KMS-11 (cell line): ENCODE measurements at regions not wholly inside any gene's neighbourhood (a gene's known extent, or its start where the extent isn't known, plus 50 kb on each side); places are given as distances from the start of the nearest gene placed in this dataset.

ENCODE experiments used
- H2AFZ ChIP-seq: fragments of 200-600 bp; sonication (generic); 2 replicates; pipeline ENCODE4 v1.6.1; 2016; ENCODE audit warnings: antibody characterized with exemption, mixed run types, low read depth
- H3K27ac ChIP-seq: fragments of 200-600 bp; sonication (generic); 2 replicates; pipeline ENCODE4 v1.6.1; 2016; ENCODE audit warnings: mild to moderate bottlenecking, mixed run types
- H3K27me3 ChIP-seq: fragments of 200-600 bp; sonication (generic); 2 replicates; pipeline ENCODE4 v1.6.1; 2017; ENCODE audit warnings: mild to moderate bottlenecking, low read depth, mixed run types, moderate library complexity; ENCODE audit not compliant: insufficient read depth
- H3K36me3 ChIP-seq: fragments of 200-600 bp; sonication (generic); 2 replicates; pipeline ENCODE4 v1.6.1; 2017; ENCODE audit warnings: mild to moderate bottlenecking, mixed run types; ENCODE audit not compliant: insufficient read depth
- H3K4me1 ChIP-seq: fragments of 200-600 bp; sonication (generic); 2 replicates; pipeline ENCODE4 v1.6.1; 2016; ENCODE audit warnings: mild to moderate bottlenecking, low read depth, mixed run types; ENCODE audit not compliant: poor library complexity, severe bottlenecking
- H3K4me2 ChIP-seq: fragments of 200-600 bp; sonication (generic); 2 replicates; pipeline ENCODE4 v1.7.0; 2016; ENCODE audit warnings: mild to moderate bottlenecking, mixed run types
- H3K4me3 ChIP-seq: fragments of 200-600 bp; sonication (generic); IDR thresholded peaks from 2 replicates; pipeline ENCODE4 v1.6.1; 2017; ENCODE audit warnings: low read depth, low read length, mixed read lengths; ENCODE audit not compliant: insufficient read depth
- H3K79me2 ChIP-seq: fragments of 200-600 bp; sonication (generic); 2 replicates; pipeline ENCODE4 v1.6.1; 2016; ENCODE audit warnings: low read depth, mixed run types; ENCODE audit not compliant: insufficient read depth
- H3K9ac ChIP-seq: fragments of 200-600 bp; sonication (generic); 2 replicates; pipeline ENCODE4 v1.6.1; 2016; ENCODE audit warnings: mild to moderate bottlenecking, mixed run types
- H4K20me1 ChIP-seq: fragments of 200-600 bp; sonication (generic); 2 replicates; pipeline ENCODE4 v1.6.1; 2016; ENCODE audit warnings: mild to moderate bottlenecking, mixed run types; ENCODE audit not compliant: insufficient read depth
- CTCF ChIP-seq: fragments of 200-600 bp; sonication (generic); conservative IDR thresholded peaks from 2 replicates; pipeline ENCODE4 v1.6.1; 2017; ENCODE audit warnings: low read depth, mild to moderate bottlenecking, antibody characterized with exemption, low read length, moderate library complexity, mixed read lengths

- Histone ChIP-seq H3K79me2 (no peaks in the 10 kb centered on the region), H3K27ac (no peak overlapping the region), H3K9ac (no peak overlapping the region), H3K4me2 (no peak overlapping the region), H3K4me3 (no peak overlapping the region), H3K27me3 (no peaks in the 10 kb centered on the region), H3K36me3 (no peaks in the 10 kb centered on the region), H2AFZ (no peak overlapping the region), H3K4me1 (no peaks in the 10 kb centered on the region), H4K20me1 (no peaks in the 10 kb centered on the region)
- no peak for TF ChIP-seq CTCF
These were observed 164.3 kb upstream of the LRIG1 start for GRCh38 chr3:66665021-66665695.

DNA sequence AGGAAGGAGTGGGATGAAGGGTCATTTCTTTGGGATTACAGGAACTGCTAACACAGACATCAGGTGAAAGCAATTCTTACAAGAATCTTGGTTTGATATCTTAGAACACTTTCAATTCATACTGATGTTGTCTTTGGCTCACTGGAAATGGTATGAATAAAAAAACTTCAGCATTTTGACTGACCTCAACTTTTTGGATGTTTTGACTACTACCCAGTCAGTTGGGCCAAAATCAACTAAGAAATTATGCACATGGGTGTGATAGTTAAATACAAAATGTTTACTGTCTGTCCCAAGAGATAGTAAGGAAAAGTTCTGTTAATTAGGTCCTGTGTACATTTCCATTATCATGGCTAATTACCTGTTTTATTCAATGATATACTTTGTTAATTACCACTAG lies 165.5 kb upstream of the LRIG1 start:
- Histone ChIP-seq H3K27me3 (no peaks in the 10 kb centered on the region), H4K20me1 (no peaks in the 10 kb centered on the region), H3K27ac (no peak overlapping the region), H3K4me1 (no peaks in the 10 kb centered on the region), H3K4me3 (no peak overlapping the region), H3K79me2 (no peaks in the 10 kb centered on the region), H2AFZ (no peak overlapping the region), H3K9ac (no peak overlapping the region), H3K36me3 (no peaks in the 10 kb centered on the region), H3K4me2 (no peak overlapping the region)
- TF ChIP-seq CTCF: no peak

DNA sequence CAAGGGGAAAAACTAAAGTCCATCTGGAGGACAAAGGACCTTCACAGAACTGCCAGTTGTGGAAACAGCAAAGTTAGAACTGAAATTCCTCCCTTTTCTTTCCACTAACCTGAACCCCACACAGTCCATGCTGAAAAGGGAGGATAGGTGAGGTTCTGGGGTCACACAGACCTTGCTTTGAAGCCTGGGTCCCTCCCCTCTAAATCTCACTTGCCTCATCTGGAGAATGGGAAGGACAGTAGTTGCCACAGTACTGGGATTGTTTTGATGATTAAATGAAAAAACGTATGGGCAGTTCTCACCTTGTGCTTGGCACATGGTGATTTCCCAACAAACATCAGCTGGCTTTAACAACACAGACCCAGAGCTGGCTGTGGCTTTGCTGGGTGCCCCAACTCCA lies 166.4 kb upstream of the LRIG1 start:
- no peaks in the 10 kb centered on the region for H3K79me2 ChIP-seq
- no peak overlapping the region for H3K4me3 ChIP-seq
- H3K36me3 ChIP-seq: no peaks in the 10 kb centered on the region
- no peak overlapping the region for H3K9ac ChIP-seq
- no peak overlapping the region for H3K27ac ChIP-seq
- TF ChIP-seq CTCF: no peak
- no peaks in the 10 kb centered on the region for H3K27me3 ChIP-seq
- no peak overlapping the region for H2AFZ ChIP-seq
- H3K4me1 ChIP-seq: no peaks in the 10 kb centered on the region
- H3K4me2 ChIP-seq: no peak overlapping the region
- H4K20me1 ChIP-seq: no peaks in the 10 kb centered on the region

DNA sequence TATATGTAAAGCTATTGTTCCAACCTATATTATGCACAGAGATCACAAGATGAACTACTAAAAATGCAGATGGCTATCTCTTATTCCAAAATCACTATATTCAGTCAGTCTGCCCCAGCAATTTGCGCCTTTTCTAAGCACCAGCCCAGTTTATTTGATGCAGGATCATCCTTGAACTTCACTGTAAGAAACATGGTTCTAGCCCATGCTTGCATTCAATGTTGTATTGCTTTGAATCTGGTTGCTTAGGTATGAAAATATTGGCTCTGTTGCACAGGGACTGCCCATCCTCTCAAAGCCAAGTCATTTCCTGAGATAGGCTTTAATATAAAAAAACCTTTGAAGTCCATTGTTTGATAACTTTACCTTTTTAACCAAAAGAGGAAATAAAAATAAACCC lies 170.5 kb upstream of the LRIG1 start:
- no peak overlapping the region for H3K9ac ChIP-seq
- no peaks in the 10 kb centered on the region for H3K4me1 ChIP-seq
- H3K4me3 ChIP-seq: no peak overlapping the region
- TF ChIP-seq CTCF: no peak
- H3K27ac ChIP-seq: no peak overlapping the region
- no peak overlapping the region for H2AFZ ChIP-seq
- H4K20me1 ChIP-seq: no peaks in the 10 kb centered on the region
- no peaks in the 10 kb centered on the region for H3K36me3 ChIP-seq
- no peaks in the 10 kb centered on the region for H3K79me2 ChIP-seq
- no peak overlapping the region for H3K4me2 ChIP-seq
- H3K27me3 ChIP-seq: no peaks in the 10 kb centered on the region
